ENCODE measurements at regions not wholly inside any gene's neighbourhood (a gene's known extent, or its start where the extent isn't known, plus 50 kb on each side); places are given as distances from the start of the nearest gene placed in this dataset.

DNA sequence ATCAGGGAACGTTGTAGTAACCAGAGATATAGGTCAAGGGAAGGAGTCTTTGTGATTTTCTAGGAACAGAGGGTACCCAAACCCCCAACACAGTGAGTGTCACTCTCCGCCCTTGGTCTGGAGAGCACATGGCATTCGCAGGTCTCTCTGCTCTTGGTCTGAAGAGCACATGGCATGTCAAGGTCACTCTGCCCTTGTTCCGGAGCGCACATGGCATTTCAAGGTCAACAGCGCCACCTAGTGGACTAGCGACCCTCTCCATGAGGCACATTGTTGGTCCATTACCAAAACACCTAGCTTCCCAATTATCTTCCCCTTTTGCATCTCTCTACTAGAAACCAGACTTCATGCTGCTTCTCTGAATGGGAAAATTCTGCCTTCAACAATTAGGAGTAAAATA lies 260.0 kb downstream of the C6orf118 start:
- TF ChIP-seq, protein P1, sequence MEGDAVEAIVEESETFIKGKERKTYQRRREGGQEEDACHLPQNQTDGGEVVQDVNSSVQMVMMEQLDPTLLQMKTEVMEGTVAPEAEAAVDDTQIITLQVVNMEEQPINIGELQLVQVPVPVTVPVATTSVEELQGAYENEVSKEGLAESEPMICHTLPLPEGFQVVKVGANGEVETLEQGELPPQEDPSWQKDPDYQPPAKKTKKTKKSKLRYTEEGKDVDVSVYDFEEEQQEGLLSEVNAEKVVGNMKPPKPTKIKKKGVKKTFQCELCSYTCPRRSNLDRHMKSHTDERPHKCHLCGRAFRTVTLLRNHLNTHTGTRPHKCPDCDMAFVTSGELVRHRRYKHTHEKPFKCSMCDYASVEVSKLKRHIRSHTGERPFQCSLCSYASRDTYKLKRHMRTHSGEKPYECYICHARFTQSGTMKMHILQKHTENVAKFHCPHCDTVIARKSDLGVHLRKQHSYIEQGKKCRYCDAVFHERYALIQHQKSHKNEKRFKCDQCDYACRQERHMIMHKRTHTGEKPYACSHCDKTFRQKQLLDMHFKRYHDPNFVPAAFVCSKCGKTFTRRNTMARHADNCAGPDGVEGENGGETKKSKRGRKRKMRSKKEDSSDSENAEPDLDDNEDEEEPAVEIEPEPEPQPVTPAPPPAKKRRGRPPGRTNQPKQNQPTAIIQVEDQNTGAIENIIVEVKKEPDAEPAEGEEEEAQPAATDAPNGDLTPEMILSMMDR (conservative IDR thresholded peaks at IDR 0.05; ENCODE audit: low read length) = peak; percentile 79
- TF ChIP-seq EZH2phosphoT487 (IDR thresholded peaks at IDR 0.05; ENCODE audit: borderline replicate concordance) = no peak
